DMS153 (cell line): ENCODE measurements at regions not wholly inside any gene's neighbourhood (a gene's known extent, or its start where the extent isn't known, plus 50 kb on each side); places are given as distances from the start of the nearest gene placed in this dataset.

ENCODE experiments used
- DNase-seq: peaks from one replicate; lab custom pipeline; 2025; lab: John Stamatoyannopoulos, UW

DNA sequence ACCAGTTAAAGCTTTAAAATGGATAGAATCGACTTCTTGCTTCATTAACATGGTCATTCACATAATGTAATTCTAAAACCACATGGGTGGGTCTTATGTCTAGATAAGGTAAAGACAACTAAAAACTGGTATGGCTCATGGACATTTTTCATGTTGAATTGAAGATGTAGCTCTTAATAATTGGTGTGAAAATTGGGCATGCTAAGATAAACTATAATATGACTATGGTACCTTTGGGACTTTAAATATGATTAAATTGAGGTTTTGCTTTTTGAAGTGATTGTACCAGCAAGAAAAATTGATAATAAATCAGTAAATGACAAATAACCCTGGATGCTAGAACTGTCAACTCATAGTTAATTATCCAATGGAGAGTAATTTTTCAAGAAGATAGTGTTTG lies 710.7 kb upstream of the PTPRD start:
- DNase-seq: no peak

DNA sequence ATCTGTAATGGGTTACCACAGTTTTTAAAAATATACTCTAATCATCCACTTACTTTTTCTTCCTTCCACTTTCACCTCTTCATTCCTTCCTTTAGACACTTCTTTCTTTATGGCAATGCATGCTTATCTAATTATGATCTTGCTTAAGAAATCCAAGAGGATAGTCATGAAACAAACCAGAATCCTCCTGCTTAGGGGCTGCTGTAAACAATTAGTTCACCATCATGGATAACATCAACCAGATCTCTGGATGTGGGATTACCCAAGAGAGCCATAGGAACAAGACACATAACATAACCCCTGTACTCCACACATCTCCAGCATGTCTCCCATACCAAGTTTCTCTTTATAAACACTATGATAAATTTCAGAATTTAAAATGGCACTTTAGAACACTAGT lies 713.4 kb upstream of the PTPRD start:
- DNase-seq: no peak

DNA sequence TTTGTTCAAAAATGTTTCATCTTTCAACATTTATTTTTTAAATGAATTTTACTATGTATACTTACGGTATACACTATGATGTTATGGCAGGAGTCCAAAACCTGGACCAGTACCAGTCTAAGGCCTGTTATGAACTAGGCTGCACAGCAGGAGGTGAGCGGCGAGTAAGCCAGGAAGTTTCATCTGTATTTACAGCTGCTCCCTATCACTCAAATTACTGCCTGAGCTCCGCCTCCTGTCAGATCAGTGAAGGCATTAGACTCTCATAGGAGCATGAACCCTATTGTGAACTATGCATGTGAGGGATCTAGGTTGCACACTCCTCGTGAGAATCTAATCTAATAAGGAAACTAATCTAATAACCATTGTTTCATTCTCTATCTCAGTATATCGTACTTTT lies 715.5 kb upstream of the PTPRD start:
- DNase-seq: no peak

DNA sequence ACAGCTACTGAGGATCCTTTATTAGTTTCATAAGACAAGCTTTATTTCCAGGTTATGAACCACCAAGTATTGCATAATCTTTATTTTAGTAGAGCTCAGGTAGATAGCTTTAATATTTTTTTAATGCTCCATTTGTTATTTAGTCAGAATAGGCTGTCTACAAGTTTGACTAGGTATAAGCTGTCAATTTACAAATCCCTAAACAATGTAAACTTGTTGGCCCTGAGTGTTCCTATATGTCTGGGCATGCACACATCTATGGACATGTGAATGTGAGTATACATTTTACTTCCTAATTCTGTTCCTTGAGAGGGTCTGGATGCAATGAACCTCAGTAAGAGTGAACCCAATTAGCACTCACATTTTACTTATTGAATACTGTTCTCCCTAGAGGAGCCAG lies 722.2 kb upstream of the PTPRD start:
- DNase-seq: no peak

DNA sequence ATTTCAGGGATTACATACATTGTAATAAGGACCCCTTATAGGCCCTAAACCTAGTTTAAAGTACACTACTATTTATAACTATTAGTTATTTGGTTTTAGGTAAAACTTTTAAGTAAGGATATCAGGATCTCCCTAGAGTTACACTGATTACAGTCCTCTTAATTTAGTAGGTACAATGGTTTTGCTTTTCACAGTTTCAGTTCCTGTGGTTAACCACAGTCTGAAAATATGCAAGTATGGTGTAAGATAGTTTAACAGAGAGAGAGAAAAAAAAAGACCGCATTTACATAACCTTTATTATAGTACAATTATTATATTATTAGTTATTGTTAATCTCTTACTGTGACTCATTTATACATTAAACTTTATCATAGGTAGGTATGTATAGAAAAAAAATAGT lies 725.3 kb upstream of the PTPRD start:
- DNase-seq: no peak

DNA sequence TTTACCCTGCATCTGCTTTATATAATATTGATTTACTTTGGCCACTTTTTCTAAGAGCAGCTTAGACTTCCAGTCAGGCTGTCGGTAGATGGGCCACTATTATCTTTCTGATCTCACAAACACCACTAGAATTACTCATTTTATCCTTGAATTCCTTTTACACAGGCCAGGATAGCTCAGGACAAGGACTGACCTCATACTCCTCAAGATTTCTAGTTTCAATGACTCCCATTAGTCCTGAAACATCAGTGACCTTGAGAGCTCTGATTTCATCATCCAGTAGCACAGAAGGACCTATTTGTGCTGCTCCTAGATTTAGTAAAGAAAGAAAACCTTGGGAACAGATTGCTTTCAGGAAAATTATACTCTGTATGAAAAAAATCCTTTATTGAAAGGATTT lies 727.9 kb upstream of the PTPRD start:
- no peak for DNase-seq

DNA sequence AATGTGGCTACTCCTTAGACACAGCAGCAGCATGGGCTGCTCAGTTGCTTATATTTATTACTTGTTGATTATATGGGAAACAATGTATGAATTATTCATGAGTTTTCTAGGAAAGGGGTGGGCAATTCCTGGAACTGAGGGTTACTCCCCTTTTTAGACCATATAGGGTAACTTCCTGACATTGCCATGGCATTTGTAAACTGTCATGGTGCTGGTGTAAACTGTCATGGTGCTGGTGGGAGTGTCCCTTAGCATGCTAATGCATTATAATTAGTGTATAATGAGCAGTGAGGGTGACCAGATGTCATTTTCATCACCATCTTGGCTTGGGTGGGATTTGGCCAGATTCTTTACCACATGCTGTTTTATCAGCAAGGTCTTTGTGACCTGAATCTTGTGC lies 734.6 kb upstream of the PTPRD start:
- DNase-seq: no peak

DNA sequence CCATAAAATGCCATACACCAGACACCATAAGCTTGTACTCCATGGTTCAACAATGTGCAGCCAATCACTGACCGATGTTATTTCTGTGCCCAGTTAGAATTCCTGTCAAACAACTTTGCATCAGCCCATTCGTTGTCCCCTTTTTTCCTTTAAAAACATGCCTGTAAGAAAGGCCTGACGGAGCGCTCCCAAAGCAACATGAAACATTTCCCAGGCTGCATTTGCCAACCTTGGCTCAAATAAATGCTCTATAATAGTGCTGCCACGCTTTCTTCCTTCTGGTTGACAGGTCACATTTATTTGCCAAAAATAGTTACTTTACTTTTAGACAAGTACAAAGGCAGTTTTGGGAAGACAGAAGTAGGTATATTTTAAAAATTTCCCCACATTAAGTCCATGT lies 735.6 kb upstream of the PTPRD start:
- no peak for DNase-seq

DNA sequence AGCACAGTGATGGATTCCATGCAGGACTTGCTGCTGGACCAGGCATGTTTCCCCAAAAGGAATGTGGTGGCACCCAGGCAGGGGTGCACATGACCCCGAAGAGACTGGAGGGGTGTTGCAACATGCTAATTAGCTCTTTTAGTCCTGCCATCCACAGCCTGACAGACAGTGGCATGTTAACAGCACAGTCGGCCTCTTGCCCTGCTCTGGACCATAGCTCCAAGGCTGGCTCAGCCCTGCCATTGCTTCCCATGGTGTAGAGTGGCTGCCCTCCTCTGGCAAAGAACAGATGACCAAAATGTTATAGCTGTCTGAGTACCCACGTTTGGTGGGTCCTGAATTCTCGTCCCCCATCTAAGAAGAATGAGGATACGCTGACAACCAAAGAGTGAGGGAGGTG lies 736.4 kb upstream of the PTPRD start:
- no peak for DNase-seq

DNA sequence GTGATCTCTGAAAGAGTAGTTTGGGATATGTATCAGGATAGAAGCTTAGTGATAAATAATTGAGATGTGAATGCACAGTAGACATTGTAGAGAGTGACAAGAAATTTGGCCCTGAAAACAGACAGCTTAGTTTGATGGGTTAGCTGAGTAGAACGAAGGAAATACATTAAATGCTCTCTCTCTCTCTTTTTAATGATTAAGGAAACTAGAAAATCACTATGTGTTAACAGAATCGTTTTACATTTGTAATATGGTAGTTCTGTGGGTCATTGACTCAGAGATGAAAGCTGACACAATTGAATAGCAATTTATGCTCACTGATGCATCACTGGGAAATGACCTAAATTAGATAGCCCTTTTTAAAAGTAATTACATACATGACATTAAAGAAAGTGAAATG lies 739.8 kb upstream of the PTPRD start:
- DNase-seq: no peak

DNA sequence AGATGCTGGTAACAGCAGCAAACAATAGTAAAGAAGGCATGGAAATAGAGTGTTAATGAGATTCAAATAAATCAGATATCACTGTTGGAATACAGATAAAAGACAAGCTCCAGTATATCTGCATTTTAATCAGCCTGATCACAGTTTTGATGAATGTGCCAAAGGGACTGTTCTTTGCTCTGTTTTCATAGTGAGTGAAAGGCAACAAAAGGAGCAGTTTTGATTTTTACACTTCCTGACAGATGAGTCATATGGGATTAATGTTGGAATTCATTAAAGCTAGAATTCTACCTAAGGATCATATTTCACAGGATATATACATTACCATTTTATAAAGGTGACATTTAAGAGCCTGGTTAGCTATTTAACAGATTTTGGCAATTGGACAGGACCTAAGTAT lies 743.3 kb upstream of the PTPRD start:
- no peak for DNase-seq

DNA sequence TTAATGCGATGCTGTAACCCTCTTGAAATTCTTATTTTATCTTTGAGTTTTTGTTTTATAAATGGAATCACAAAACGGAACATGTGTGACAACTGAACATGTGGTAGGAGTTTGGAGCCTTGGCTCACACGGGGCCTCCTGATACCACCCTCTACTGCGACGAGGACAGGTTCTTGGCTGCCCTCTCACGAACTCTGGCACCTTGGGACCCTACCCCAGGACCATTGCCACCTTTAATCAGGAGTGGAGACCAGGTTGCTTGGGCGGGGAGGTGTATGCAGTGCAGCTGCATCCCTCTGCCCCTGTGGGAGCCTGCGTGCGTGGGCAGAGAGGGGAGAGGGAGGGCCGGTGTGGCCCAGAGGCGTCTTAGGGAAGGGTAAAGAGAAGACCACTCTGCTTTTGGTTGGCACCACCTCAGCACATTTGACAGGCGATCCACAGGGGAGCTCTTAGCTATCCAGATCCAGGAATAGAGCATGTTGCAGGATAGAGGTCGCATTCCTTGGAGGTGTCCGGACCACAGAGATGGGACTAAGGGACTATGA lies 753.9 kb upstream of the PTPRD start:
- DNase-seq: no peak

DNA sequence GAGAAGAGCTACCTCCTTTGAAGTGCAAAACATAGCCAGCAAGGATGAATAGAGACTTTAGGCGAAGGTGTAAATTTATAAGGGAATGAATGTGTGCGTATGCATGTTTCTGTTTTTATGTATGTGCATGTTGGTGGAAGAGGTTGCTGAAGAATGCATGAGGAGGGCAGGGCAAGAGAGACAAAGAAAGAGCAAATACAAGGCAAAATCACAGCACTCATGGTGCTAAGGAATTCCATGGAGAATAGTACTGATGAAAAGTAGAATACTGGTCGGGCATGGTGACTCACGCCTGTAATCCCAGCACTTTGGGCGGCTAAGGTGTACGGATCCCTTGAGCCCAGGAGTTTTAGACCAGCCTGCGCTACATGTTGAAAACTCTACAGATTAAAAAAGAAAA lies 762.1 kb upstream of the PTPRD start:
- DNase-seq: no peak

DNA sequence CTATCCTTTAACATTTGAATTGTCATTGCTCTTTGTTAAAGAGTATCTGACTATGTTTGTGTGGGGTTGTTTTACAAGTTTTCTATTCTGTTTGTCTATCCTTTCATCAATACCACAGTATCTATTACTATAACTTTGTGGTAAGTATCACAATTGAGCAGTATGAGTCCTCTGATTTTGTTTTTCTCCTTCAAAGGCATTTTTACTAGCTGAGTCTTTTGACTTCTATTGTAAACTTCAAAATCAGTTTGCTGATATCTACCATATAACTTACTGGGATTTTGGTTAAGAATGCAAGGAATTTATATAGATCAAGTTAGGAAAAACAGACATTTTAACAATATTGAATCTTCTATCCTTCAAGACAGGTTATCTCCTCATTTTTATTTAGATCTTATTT lies 789.8 kb upstream of the PTPRD start:
- no peak for DNase-seq

DNA sequence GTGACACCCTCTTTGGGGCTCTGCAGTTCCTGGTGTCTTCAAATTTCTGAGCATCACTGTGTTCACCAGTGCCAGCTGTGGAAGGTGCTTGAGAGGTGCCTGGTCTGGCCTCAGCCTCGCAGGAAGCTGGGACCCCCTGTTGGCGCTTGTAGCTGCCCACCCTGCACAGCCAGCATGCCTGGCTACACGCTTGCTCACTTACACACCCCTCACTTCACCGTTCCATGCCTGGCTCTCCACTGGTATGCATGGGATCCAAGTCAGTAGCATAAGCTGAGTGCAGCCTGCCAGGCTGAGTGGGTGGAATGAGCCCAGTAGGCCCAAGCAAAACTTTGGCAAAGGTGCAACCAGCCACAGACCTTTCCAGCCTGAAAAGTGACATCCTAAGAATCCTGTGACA lies 801.4 kb upstream of the PTPRD start:
- no peak for DNase-seq

DNA sequence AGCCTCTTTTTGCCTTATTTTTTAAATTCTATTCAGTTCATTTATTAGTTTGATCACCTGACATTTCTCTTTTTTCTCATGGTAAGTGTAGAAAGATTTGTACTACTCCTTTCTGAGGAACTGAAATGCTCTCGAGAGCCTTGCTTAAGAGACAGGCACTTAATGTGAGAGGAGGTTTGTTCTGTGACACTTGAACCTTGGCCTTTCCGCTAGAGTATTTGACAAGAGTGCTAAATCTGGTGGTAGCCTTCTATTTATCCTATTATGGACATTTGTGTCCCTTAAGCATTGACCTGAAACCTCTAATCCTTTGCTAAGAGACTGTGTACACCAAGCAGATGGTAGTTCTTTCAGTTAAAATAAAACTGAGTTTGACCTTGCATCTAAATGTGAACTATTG lies 805.0 kb upstream of the PTPRD start:
- DNase-seq: no peak

DNA sequence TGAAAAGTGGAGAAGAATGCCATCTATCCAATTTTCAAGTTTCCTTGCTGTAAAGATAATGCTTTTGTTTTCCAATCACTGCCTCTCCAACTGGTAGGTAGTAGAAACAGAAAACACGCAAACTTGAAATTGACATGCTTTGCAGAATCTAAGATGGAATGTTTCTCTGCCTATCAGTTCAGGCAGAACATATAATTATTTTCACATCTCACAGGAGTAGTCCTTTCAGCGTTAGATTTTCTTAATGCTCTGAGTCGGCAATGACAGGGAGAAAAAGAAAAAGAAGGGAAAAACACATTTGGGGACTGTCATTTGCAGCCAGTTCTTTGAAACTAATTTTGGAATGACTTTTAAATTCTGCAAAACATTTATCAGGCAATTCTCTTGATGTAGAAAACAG lies 818.7 kb upstream of the PTPRD start:
- no peak for DNase-seq

DNA sequence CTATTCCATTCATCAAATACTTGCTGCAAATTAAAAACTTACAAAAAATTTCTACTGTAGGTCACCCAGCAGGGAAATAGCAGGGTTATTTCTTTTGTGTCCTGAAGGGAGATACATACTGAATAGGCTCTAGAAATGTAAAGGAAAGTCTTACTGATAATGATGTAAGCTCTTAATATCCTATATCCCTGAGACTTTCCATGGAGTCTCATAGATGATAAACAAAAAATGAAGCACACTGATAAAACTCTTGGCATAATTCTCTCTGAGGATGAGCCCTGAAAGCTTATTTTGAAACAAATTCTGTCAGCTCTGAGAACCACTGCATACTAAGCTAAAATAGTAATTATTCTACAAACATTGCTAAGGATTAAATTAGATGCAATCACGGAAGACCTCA lies 819.6 kb upstream of the PTPRD start:
- DNase-seq: no peak

DNA sequence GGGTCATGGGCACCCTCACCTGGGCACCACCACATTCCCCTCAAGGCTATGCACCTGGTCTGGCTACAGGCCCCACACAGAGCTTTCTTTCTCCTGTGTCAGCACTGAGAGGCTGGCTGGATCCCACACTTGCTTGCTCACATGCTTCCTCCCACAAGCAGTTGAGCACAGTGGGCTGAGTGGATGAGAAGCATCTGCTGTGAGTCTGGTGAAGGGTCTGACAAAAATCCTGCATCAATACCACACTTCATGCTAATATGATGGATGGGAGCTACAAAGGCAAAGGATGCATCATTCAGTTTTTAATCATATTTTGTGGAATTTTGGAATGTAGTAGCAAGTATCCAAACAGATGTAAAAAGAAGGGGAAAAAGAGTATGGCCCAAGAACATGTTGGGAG lies 830.8 kb upstream of the PTPRD start:
- DNase-seq: no peak

DNA sequence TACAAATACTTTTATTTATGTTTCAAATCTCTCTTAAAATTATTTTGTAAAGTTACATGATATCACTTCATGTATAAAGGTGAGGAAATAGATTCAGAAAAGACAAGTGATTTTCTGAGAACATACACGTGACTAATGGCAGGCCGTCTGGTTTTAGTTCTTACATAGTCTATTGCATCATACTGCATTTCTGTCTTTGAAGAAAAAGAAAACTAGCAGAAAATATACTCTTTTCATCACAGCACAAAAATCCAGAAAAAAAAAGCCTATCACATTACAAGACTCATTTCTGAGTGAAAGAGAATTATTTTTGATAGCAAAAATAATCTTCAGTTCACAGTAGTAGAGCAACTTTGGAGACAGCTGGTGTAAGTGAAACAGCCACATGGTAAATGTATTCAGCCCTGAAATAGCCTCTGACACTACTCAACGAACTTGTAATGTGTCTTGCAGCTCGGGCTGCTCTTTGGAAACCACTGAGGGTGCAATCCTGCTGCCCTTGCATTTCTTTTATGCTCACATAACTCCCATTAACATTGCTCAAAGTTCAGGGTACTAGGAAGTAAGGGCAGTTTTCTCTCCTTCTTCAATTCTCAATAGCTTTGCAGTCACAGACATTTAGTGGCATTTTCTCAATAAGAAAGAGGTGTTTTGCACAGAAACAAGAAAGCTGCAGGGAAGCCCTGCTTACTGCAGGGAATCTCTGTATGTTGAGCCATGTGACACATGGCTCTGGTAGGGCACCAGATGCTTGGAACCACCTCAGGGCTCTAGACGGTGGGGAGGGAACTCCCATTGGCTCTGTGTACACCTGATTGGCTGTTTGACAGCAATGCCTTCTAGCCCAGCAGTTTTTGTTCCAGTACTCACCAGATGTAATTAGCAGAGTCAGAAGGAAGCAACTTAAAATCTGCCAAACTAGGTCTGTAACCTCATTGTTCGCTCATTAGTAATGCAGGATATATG lies 845.3 kb upstream of the PTPRD start:
- no peak for DNase-seq

DNA sequence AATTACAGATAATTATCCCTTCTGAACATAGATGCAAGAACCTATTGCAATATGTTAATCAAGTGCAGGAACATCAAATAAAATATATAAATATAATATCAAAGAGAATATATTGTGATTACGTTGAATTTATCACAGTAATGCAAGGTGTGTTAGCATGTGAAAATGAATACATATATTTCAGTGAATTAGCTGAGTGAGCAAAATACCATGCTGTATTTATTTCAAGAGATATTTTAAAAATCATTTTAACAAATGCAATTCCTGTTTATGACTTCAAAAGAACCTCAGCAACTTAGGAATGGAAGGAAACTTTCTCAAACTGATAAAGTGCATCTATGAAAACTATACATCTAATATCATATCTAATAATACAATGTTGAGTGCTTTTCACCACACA lies 856.9 kb upstream of the PTPRD start:
- no peak for DNase-seq

DNA sequence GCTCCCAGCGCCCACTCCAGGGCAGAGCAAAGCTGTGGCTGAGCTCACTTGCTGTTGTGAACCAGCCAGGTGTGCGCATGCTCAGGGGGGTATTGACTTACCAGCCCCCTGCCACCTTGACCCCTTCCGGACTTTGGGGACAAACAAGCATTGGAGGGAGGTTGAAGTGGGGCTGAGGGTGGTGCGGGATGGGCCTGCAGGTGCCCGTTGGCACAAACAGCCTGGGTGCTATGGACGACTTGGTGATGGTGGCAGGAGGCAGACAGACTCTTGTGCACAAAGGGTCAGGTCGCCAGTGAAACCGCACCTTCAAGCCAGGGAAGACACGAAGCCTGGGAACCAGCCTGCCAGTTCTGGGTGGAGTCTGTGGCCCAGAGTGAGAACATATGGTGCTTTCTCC lies 858.5 kb upstream of the PTPRD start:
- DNase-seq: no peak

DNA sequence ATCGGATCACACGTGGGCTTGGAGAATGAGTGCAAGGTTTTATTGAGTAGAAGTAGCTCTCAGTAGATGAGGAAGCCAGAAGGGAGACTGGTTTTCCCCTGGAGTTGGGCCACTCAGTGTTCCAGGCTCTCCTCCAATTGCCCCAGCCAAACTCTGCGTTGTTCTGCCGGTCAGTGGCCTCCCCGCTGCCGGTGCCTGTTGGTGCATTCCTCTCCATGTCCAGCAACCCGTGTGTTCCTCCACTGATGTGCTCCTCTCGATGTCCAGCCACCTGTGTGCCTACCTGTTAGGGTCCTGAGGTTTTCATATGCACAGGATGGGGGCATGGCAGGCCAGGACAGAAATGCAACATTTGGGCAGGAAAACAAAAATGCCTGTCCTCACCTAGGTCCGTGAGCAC lies 888.0 kb upstream of the PTPRD start:
- DNase-seq: no peak

DNA sequence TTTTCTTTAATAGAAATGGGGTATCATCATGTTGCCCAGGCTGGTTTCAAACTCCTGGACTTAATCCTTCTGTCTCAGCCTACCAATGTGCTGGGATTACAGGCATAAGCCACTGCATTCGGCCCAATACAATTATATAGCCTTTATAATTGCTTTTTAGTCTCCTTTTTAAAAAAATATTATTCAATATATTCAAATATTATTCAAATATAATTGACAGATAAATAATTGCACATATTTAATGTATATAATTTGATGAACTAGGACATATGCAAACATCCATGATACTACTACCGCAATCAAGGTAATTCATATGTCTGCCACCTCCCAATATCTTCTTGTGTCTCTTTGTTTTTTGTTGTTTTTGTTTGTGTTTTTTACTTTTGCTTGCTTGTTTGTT lies 894.2 kb upstream of the PTPRD start:
- DNase-seq: no peak
